SK-N-SH treated with all-trans-retinoic acid at 6 μM for 48 hours (cell line): ENCODE measurements at regions not wholly inside any gene's neighbourhood (a gene's known extent, or its start where the extent isn't known, plus 50 kb on each side); places are given as distances from the start of the nearest gene placed in this dataset.

Source experiments
- ARNTL ChIP-seq: fragments of 450-650 bp; formaldehyde crosslinking; IDR thresholded peaks from 2 replicates; pipeline ENCODE4 v1.5.0; 2020; ENCODE audit warnings: low read depth, mild to moderate bottlenecking, moderate library complexity, borderline replicate concordance
- BACH2 ChIP-seq: fragments of 250-450 bp; sonication (Bioruptor Pico); IDR thresholded peaks from 2 replicates; pipeline ENCODE4 v1.9.0; 2021; ENCODE audit warnings: mild to moderate bottlenecking, borderline replicate concordance
- ISL1 ChIP-seq: fragments of 250-450 bp; sonication (Bioruptor Pico); IDR thresholded peaks from 2 replicates; pipeline ENCODE4 v2.1.2; 2022; ENCODE audit warnings: mild to moderate bottlenecking, moderate library complexity
- PATZ1 ChIP-seq: fragments of 250-450 bp; sonication (Bioruptor Pico); IDR thresholded peaks from 2 replicates; pipeline ENCODE4 v1.8.0; 2020; ENCODE audit warnings: mild to moderate bottlenecking, moderate library complexity, borderline replicate concordance
- PPARA ChIP-seq: fragments of 250-450 bp; sonication (Bioruptor Pico); IDR thresholded peaks from 2 replicates; pipeline ENCODE4 v1.5.0; 2020; ENCODE audit warnings: mild to moderate bottlenecking, borderline replicate concordance
- RARB ChIP-seq: fragments of 250-450 bp; sonication (Bioruptor Pico); IDR thresholded peaks from 2 replicates; pipeline ENCODE4 v1.8.0; 2021; ENCODE audit warnings: mild to moderate bottlenecking, moderate library complexity
- ZFP3 ChIP-seq: fragments of 250-450 bp; sonication (Bioruptor Pico); IDR thresholded peaks from 2 replicates; pipeline ENCODE4 v1.5.0; 2020; ENCODE audit warnings: mild to moderate bottlenecking, moderate library complexity
- ZFP30 ChIP-seq: fragments of 450-650 bp; formaldehyde crosslinking; IDR thresholded peaks from 2 replicates; pipeline ENCODE4 v1.5.0; 2022; ENCODE audit warnings: mild to moderate bottlenecking, moderate library complexity

- TF ChIP-seq PATZ1 (no peak), ISL1 (CRISPR knock-in tag) (no peak), ZFP30 (CRISPR knock-in tag) (no peak), RARB (no peak), ZFP3 (CRISPR knock-in tag) (no peak), ARNTL (CRISPR knock-in tag) (no peak), BACH2 (CRISPR knock-in tag) (no peak), PPARA (CRISPR knock-in tag) (no peak)
Observed at GRCh38 chr3:86176445-86176784, 814.5 kb downstream of the VGLL3 start.
